ENCODE measurements at regions not wholly inside any gene's neighbourhood (a gene's known extent, or its start where the extent isn't known, plus 50 kb on each side); places are given as distances from the start of the nearest gene placed in this dataset.
"Not testable (repeated sequence)": the region's sequence is repeated elsewhere in the genome, so short reads cannot be mapped to it uniquely, and the experiment has no call there.

GRCh38 chrX:34275699-34276098 lies 143.6 kb upstream of the FAM47A start:
- no peak for TF ChIP-seq CTCF (IDR thresholded peaks at IDR 0.05)
- Mint-ChIP-seq H3K27ac (no peak overlapping the region), H3K27me3 (ENCODE audit: insufficient read depth) (no peaks in the 10 kb centered on the region), H3K36me3 (ENCODE audit: low read depth) (no peaks in the 10 kb centered on the region), H3K4me1 (ENCODE audit: low read depth) (no peaks in the 10 kb centered on the region), H3K9me3 (peaks cover 5% of the 10 kb centered on the region; the same call in 1 of the 2 replicates), H3K4me3 (no peak overlapping the region)
- no peak for DNase-seq

- no peaks in the 10 kb centered on the region for H3K36me3 Mint-ChIP-seq (ENCODE audit: low read depth)
- no peaks in the 10 kb centered on the region; the same call in 1 of the 2 replicates for H3K9me3 Mint-ChIP-seq
- H3K27me3 Mint-ChIP-seq (ENCODE audit: insufficient read depth): no peaks in the 10 kb centered on the region
- no peak overlapping the region for H3K27ac Mint-ChIP-seq
- H3K4me3 Mint-ChIP-seq: no peak overlapping the region
- no peak for TF ChIP-seq CTCF (IDR thresholded peaks at IDR 0.05)
- H3K4me1 Mint-ChIP-seq (ENCODE audit: low read depth): no peaks in the 10 kb centered on the region
- DNase-seq: no peak
These were observed 138.3 kb upstream of the FAM47A start for GRCh38 chrX:34270434-34270833.

DNA sequence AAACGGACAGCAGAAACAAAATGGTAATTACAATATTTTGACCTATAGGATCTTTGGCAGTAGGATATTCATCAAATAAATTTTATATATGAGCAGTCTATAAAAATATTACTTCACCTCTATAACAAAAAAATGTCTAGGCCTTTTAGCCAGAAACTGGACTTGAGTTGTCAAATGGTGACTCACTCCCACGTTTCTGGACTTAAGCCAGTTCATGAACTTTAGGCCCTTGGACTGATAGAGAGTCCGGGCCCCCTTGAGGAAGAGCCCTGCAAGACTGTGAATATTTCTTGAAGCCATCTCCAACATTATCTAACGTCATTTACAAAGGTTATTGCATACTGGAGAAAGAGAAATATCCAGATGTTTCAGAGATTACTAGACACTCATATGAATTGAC lies 106.8 kb upstream of the FAM47A start:
- no peak overlapping the region for H3K27ac Mint-ChIP-seq
- no peak for TF ChIP-seq CTCF (IDR thresholded peaks at IDR 0.05)
- no peak overlapping the region for H3K4me3 Mint-ChIP-seq
- H3K27me3 Mint-ChIP-seq (ENCODE audit: insufficient read depth): no peaks in the 10 kb centered on the region
- H3K4me1 Mint-ChIP-seq (ENCODE audit: low read depth): no peaks in the 10 kb centered on the region
- no peaks in the 10 kb centered on the region for H3K9me3 Mint-ChIP-seq
- DNase-seq: no peak
- H3K36me3 Mint-ChIP-seq (ENCODE audit: low read depth): no peaks in the 10 kb centered on the region

DNA sequence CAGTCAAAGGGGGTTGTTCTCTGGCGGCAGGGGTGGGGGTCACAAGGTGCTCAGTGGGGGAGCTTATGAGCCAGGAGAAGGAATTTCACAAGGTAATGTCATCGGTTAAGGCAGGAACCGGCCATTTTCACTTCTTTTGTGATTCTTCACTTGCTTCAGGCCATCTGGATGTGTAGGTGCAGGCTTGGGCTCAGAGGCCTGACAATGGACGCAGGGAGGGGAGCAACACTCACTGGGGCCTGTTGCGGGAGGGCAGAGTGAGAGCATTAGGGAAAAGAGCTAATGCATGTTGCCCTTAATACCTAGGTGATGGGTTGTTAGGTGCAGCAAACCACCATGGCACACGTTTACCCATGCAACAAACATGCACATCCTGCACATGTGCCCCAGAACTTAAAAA lies 98.0 kb upstream of the FAM47A start:
- not testable (repeated sequence) for H3K4me3 Mint-ChIP-seq; H3K27ac Mint-ChIP-seq; H3K4me1 Mint-ChIP-seq (ENCODE audit: low read depth); H3K36me3 Mint-ChIP-seq (ENCODE audit: low read depth); H3K27me3 Mint-ChIP-seq (ENCODE audit: insufficient read depth); DNase-seq
- H3K9me3 Mint-ChIP-seq: peaks cover 15% of the 10 kb centered on the region

- no peaks in the 10 kb centered on the region for H3K27me3 Mint-ChIP-seq (ENCODE audit: insufficient read depth)
- H3K9me3 Mint-ChIP-seq: peaks cover 15% of the 10 kb centered on the region
- H3K36me3 Mint-ChIP-seq (ENCODE audit: low read depth): no peaks in the 10 kb centered on the region
- no peak overlapping the region for H3K4me3 Mint-ChIP-seq
- DNase-seq: no peak
- no peak for TF ChIP-seq CTCF (IDR thresholded peaks at IDR 0.05)
- H3K4me1 Mint-ChIP-seq (ENCODE audit: low read depth): no peaks in the 10 kb centered on the region
- no peak overlapping the region for H3K27ac Mint-ChIP-seq
These were observed 95.7 kb upstream of the FAM47A start for GRCh38 chrX:34227804-34228203.

- TF ChIP-seq CTCF (IDR thresholded peaks at IDR 0.05): no peak
- Mint-ChIP-seq H3K27ac (no peak overlapping the region), H3K4me1 (ENCODE audit: low read depth) (no peaks in the 10 kb centered on the region), H3K27me3 (ENCODE audit: insufficient read depth) (no peaks in the 10 kb centered on the region), H3K4me3 (no peak overlapping the region), H3K36me3 (ENCODE audit: low read depth) (no peaks in the 10 kb centered on the region), H3K9me3 (peaks cover 5% of the 10 kb centered on the region; the same call in 1 of the 2 replicates)
- no peak for DNase-seq
These were observed 91.5 kb upstream of the FAM47A start for GRCh38 chrX:34223574-34223973.

Data from HFFc6 (cell line).